GM23338 (cell line): ENCODE measurements at regions not wholly inside any gene's neighbourhood (a gene's known extent, or its start where the extent isn't known, plus 50 kb on each side); places are given as distances from the start of the nearest gene placed in this dataset.

Experiments used
- ATAC-seq: fragments of 200-7000 bp; cut with Tn5 transposase; 3 replicates; pipeline ENCODE4 v1.9.1; 2020
- DNase-seq: peaks from one replicate; pipeline ENCODE4 v3.0.0-alpha.2; 2015; ENCODE audit warnings: low spot score
- H2AFZ ChIP-seq: fragments of 200-600 bp; sonication (generic); 2 replicates; pipeline ENCODE4 v1.8.0; 2016; ENCODE audit warnings: antibody characterized with exemption, mild to moderate bottlenecking, moderate library complexity
- H3F3A ChIP-seq: fragments of 200-600 bp; sonication (generic); replicated peaks from 2 replicates; pipeline ENCODE4 v1.8.0; 2017; ENCODE audit warnings: antibody characterized with exemption, mixed run types, low read depth
- H3K27ac ChIP-seq: fragments of 200-600 bp; sonication (generic); 2 replicates; pipeline ENCODE4 v1.6.1; 2016; ENCODE audit warnings: low read depth
- H3K27me3 ChIP-seq: fragments of 200-600 bp; sonication (generic); 2 replicates; pipeline ENCODE4 v1.8.0; 2016; ENCODE audit warnings: mild to moderate bottlenecking, mixed run types, moderate library complexity; ENCODE audit not compliant: insufficient read depth
- H3K36me3 ChIP-seq: fragments of 200-600 bp; sonication (generic); 2 replicates; pipeline ENCODE4 v1.8.0; 2016; ENCODE audit warnings: mild to moderate bottlenecking; ENCODE audit not compliant: insufficient read depth
- H3K4me1 ChIP-seq: fragments of 200-600 bp; sonication (generic); 2 replicates; pipeline ENCODE4 v1.8.0; 2016; ENCODE audit warnings: mild to moderate bottlenecking, moderate library complexity; ENCODE audit not compliant: insufficient read depth
- H3K4me2 ChIP-seq: fragments of 200-600 bp; sonication (generic); 2 replicates; pipeline ENCODE4 v1.7.1; 2017; ENCODE audit warnings: mixed run types
- H3K4me3 ChIP-seq: fragments of 200-600 bp; sonication (generic); 2 replicates; pipeline ENCODE4 v1.6.1; 2016; ENCODE audit warnings: mixed run types
- H3K79me2 ChIP-seq: fragments of 200-600 bp; sonication (generic); replicated peaks from 2 replicates; pipeline ENCODE4 v1.8.0; 2017; ENCODE audit warnings: mild to moderate bottlenecking; ENCODE audit not compliant: insufficient read depth
- H3K9me2 ChIP-seq: fragments of 200-600 bp; sonication (generic); 2 replicates; pipeline ENCODE4 v1.8.0; 2017; ENCODE audit not compliant: insufficient read depth
- H4K20me1 ChIP-seq: fragments of 200-600 bp; sonication (generic); replicated peaks from 2 replicates; pipeline ENCODE4 v1.8.0; 2017; ENCODE audit warnings: mild to moderate bottlenecking; ENCODE audit not compliant: insufficient read depth
- H3K27ac Mint-ChIP-seq: 2 replicates; pipeline ENCODE4 v1.8.0; 2020; ENCODE audit warnings: inconsistent platforms, mild to moderate bottlenecking, moderate library complexity, mixed read lengths
- H3K27me3 Mint-ChIP-seq: 3 replicates; pipeline ENCODE4 v1.8.0; 2022; ENCODE audit warnings: low read depth, mild to moderate bottlenecking, moderate library complexity, mixed read lengths, inconsistent platforms; ENCODE audit not compliant: insufficient read depth, poor library complexity
- H3K36me3 Mint-ChIP-seq: 3 replicates; pipeline ENCODE4 v1.8.0; 2021; ENCODE audit warnings: low read depth, mild to moderate bottlenecking, inconsistent platforms, moderate library complexity, mixed read lengths
- H3K4me1 Mint-ChIP-seq: 3 replicates; pipeline ENCODE4 v1.8.0; 2020; ENCODE audit warnings: mild to moderate bottlenecking, inconsistent platforms, mixed read lengths
- H3K4me3 Mint-ChIP-seq: 3 replicates; pipeline ENCODE4 v1.8.0; 2021; ENCODE audit warnings: moderate library complexity, mild to moderate bottlenecking, inconsistent platforms, mixed read lengths
- H3K9me3 Mint-ChIP-seq: 3 replicates; pipeline ENCODE4 v1.8.0; 2020; ENCODE audit warnings: moderate library complexity, mild to moderate bottlenecking, inconsistent platforms, mixed read lengths
- CTCF ChIP-seq, 2 experiments: fragments of 200-600 bp in 1 of 2; sonication (generic) in 1 of 2; conservative IDR thresholded peaks; 2 replicates each; pipeline versions ENCODE4 v1.5.1 to v1.6.1; 2016 to 2017; ENCODE audit warnings: antibody characterized with exemption in 2 of 2, low read depth in 2 of 2, mild to moderate bottlenecking in 2 of 2, moderate library complexity in 1 of 2
- ETS1 ChIP-seq: IDR thresholded peaks from 2 replicates; pipeline ENCODE4 v1.6.1; 2016; ENCODE audit warnings: antibody characterized with exemption
- EZH2 ChIP-seq: fragments of 200-600 bp; sonication (generic); IDR thresholded peaks from one replicate; pipeline ENCODE4 v1.8.0; 2017; ENCODE audit warnings: antibody characterized with exemption, mild to moderate bottlenecking, low read depth; ENCODE audit not compliant: unreplicated experiment
- EZH2phosphoT487 ChIP-seq: fragments of 200-600 bp; sonication (generic); IDR thresholded peaks from one replicate; pipeline ENCODE4 v1.8.1; 2018; ENCODE audit warnings: antibody characterized with exemption; ENCODE audit not compliant: unreplicated experiment
- JUNB ChIP-seq: IDR thresholded peaks from one replicate; pipeline ENCODE4 v1.6.1; 2016; ENCODE audit warnings: antibody characterized with exemption; ENCODE audit not compliant: unreplicated experiment
- NANOG ChIP-seq: IDR thresholded peaks from 2 replicates; pipeline ENCODE4 v1.6.1; 2016; ENCODE audit warnings: antibody characterized with exemption, borderline replicate concordance
- REST ChIP-seq: IDR thresholded peaks from one replicate; pipeline ENCODE4 v1.6.1; 2018; ENCODE audit warnings: antibody characterized with exemption; ENCODE audit not compliant: unreplicated experiment
- STAT1 ChIP-seq: IDR thresholded peaks from one replicate; pipeline ENCODE4 v1.6.1; 2016; ENCODE audit warnings: antibody characterized with exemption; ENCODE audit not compliant: unreplicated experiment
- ZNF331 ChIP-seq: fragments of 250-450 bp; sonication (Bioruptor Pico); IDR thresholded peaks from 2 replicates; pipeline ENCODE4 v1.5.0; 2020; ENCODE audit warnings: low read depth, mild to moderate bottlenecking, moderate library complexity
- ZNF462 ChIP-seq: fragments of 250-450 bp; sonication (Bioruptor Pico); IDR thresholded peaks from 2 replicates; pipeline ENCODE4 v1.5.0; 2020; ENCODE audit warnings: mild to moderate bottlenecking, moderate library complexity

GRCh38 chr14:97956581-97957340, 1159.6 kb downstream of the VRK1 start (continued):
- TF ChIP-seq ETS1 (no peak), ZNF331 (CRISPR knock-in tag) (no peak), EZH2phosphoT487 (no peak)

- H3K9me3 Mint-ChIP-seq, result peaks cover 6% of the 10 kb centered on the region; the same call in 1 of the 3 replicates
- Histone ChIP-seq H3K4me2 (no peak overlapping the region), H3K4me3 (no peak overlapping the region), H3K36me3 (no peaks in the 10 kb centered on the region), H3F3A (no peaks in the 10 kb centered on the region), H2AFZ (no peak overlapping the region), H4K20me1 (no peaks in the 10 kb centered on the region), H3K9me2 (no peaks in the 10 kb centered on the region; the same call in 1 of the 2 replicates), H3K4me1 (no peaks in the 10 kb centered on the region), H3K79me2 (no peaks in the 10 kb centered on the region), H3K27ac (no peak overlapping the region), H3K27me3 (no peaks in the 10 kb centered on the region)
- DNase-seq, result no peak
- no peak overlapping the region for H3K27ac Mint-ChIP-seq
- H3K4me3 Mint-ChIP-seq, result no peak overlapping the region
- ATAC-seq, result no peak
- H3K27me3 Mint-ChIP-seq, result peaks cover 1% of the 10 kb centered on the region
- no peaks in the 10 kb centered on the region for H3K4me1 Mint-ChIP-seq
- H3K36me3 Mint-ChIP-seq, result 0 out of 3 replicates have a peak, but pooled peaks cover 2% of the 10 kb centered on the region
- TF ChIP-seq JUNB (no peak), NANOG (no peak), ZNF462 (no peak), STAT1 (no peak), EZH2phosphoT487 (no peak), REST (no peak), CTCF (conservative IDR thresholded peaks at IDR 0.05; ENCODE audit: low read depth in 2 of 2) (no peak), ZNF331 (CRISPR knock-in tag) (no peak), ETS1 (no peak), EZH2 (no peak)
Observed at GRCh38 chr14:97959251-97959650, 1162.1 kb downstream of the VRK1 start.
